NCI-H526 (cell line): ENCODE measurements at regions not wholly inside any gene's neighbourhood (a gene's known extent, or its start where the extent isn't known, plus 50 kb on each side); places are given as distances from the start of the nearest gene placed in this dataset.
A peak's percentile ranks its signal among the peaks of the same experiment; 100 is the strongest.
"Not testable (repeated sequence)": the region's sequence is repeated elsewhere in the genome, so short reads cannot be mapped to it uniquely, and the experiment has no call there.

Experiments used
- DNase-seq, 2 experiments: peaks; one replicate each; lab custom pipeline; 2025; lab: John Stamatoyannopoulos, UW

DNA sequence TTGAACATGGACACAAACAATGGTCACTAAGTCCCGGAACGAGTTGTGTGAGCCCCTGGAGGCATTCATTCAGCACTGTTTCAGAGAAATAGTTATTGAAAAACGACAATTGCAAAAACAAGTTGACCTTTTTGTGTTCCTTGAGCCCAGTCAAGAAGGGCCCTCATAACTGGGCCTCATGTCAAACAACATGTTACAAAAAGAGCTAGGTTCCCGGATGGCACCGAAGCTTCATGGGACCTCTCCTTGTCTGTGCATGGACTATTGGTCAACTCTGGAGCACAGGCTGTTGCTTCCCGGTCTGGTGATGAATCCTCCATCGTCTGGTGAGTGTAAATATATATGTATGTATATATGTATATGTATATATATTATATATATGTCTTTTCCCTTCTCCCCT is 176.6 kb downstream of the ALG10 start:
- DNase-seq: no peak

DNA sequence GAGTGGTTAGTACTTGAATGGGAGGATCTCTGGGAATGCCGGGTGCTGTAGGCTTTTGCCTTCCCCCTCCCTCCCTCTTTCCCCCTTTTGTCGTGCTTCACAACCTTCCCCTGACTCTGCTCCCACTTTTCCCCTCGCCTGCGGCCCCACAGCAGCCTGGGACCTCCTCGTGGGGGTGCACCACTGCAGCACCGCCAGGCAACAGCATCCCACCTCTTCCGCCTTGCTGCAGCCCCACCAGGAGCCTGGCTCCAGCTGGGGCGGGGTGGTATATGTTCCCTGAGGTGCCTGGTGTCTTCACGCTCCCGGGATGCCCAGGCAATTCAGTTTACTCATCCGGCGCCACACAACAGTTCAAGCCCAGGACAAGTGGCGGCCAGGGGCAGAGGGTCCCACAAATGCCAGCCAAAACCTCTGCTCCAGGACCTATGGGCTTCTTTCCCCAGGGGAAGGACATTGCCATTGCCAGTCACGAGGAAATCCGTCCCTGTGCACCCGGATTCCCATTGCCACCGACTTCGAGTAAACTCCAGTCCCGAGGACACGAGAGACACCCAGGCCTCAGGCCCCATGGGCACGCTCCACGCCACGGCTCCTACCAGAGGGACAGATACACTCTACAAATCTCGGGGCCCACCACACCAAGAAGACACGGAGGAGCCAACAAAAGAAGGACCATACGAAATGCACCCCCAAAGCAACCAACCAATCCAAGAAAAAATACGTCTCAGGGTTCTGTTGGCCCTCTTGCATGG is 181.7 kb downstream of the ALG10 start:
- no peak for DNase-seq

DNA sequence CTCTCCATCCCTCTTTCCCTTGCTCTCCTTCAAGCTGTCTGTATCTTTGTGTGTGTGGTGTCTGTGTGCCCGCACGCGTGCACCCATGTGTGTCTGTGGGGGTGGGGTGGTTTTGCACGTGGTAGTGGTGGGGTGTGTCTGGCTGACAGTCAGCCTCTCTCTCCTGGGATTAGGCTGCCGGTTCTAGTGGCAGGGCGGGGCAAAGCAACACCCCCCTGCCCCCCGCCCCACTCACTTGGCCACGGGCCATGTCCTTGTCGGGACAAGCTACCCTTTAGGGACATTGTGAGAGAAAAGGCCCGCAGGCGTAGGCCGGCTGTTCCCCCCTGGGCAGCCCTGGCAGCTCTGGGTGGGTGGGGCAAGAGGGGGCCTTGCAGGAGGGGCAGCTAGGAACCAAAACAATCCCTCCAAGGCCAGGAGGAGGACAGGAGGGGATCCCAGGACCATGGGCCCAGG is 182.6 kb downstream of the ALG10 start:
- DNase-seq: no peak

DNA sequence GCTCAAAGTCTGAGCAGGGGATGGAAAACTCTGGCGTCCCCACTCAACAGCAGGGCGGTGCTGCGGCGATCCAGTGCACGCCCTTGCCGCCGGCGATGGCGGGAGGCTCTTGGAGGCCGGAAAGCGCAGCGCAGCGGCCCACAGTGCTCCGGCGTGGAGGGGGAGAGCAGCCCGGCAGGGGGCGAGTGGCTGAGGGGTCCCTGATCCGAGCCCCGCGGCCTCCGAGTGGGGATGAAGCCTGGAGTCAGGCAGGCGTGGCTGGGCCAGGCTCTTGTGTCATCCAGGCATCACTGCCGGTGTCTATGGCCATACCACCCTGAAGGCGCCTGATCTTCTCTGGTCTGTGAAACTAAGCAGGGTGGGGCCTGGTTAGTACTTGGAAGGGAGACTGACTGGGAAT is 183.1 kb downstream of the ALG10 start:
- peak in 1 of 2 experiments; percentile 12 for DNase-seq

DNA sequence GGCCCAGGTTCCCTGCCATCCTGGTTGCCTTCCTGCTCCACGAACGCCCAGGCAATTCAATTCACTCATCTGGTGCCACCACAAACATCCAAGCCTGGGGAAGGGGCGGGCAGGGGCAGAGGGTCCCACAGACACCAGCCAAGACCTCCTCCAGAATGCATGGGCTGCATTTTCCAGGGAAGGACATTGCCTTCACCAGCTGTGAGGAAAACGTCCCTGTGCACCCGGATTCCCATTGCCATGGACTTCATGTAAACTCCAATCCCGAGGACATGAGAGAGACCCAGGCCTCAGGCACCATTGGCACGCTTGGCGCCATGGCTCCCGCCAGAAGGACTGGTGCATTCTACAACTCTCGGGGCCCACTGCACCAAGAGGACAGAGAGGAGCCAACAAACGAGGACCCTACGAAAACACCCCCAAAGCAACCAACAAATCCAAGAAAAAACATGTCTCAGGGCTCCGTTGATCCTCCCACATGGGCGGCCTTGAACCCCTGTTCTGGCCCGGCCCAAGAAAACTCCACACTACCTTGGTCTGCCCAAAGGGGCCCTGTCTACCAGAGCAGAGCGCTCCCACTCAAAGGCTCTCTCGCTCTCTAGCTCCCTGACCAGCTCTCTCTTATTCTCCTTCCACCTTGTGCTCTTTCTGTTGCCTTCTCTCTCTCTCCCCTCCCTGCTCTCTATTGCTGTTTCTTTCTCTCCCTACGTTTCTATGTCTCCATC is 183.9 kb downstream of the ALG10 start:
- DNase-seq: no peak

DNA sequence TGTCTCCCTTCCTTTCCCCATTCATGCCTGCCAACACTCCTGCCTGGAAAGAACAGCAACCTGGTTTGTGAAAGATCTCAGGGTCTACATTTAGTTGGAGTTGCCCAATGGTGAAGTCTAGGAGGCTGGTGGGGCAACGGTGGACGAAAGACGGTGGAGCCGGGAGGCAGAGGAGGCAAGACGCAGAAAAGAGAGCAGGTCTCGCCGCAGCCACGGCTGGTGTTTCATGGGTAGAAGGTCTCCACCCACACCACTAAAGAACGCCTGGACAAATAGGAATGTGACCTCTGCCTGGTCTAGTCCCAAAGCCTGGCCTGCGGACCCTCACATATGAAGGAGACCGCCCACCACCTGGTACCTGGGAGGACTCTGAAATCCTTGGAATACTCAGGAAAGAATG is 185.6 kb downstream of the ALG10 start:
- no peak for DNase-seq

DNA sequence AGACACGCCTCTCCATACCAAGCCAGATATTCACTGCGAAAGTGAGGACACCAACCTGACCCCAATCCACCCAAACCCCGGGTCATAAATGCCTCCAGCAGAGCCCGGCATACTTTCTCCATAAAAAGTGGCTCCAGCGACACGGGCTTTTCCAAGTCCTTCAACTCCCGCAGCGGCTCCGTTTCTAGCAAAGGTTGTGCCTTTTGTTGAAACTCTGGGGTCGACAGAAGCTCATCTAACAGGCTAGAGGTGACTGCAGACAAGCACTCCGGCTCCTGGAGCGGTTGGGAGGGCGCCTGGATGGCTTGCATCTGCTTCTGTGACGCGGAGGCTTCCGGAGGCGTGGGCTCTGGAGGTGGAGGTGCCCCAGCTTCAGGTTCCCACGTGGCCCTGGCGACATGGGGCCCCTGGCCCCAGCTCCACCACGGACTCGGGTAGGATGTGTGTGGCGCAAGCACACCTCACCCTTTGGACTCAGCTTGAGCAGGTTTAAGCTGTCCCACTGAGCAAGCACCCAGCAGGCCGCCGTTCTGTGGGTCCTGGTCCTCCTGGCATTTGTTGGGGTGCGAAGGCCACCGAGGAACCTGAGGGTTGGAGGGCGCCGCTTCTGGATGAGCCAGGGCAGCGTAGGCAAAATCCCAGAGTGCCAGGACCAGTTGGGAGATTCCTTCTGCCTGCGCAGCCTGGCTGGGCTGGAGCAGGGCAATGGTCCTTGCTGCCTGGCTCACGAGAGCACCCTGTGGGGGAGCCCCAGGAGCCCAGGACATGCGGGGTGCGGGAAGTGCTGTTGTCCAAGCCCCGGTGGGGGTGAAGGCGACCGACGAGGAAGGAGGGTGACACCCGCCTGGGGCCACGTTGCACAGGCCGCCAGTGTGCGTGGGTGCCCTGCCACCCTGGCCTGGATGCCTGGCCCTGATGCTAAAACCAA is 186.3 kb downstream of the ALG10 start:
- no peak for DNase-seq

DNA sequence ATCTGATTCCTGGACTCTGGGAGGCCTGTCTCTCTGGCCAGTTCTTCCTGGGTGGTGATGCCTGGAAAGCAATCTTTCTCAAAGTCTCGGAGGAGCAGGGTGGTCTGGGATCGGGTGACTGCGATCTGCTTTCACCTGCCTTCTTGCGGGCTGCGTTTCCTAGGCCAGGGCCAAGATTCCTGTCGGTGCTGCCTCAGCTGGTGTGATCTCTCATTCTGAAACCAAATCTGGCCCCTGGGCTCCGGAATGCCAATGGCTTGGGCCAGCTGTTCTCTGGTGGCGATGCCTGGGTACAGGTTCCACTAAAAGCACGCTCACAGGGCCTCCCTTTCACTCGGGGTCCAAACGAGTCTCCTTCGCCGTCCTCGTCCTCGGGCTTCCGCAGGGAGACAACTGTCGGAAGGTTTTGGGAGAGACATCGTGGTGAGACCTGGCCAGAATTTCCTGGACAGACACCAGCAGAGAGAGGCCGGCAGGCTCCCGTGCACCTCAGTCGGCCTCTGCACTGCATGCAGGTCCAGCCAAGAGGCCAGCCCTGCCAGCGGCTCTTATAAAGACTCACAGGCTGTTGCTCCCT is 187.1 kb downstream of the ALG10 start:
- DNase-seq: no peak

DNA sequence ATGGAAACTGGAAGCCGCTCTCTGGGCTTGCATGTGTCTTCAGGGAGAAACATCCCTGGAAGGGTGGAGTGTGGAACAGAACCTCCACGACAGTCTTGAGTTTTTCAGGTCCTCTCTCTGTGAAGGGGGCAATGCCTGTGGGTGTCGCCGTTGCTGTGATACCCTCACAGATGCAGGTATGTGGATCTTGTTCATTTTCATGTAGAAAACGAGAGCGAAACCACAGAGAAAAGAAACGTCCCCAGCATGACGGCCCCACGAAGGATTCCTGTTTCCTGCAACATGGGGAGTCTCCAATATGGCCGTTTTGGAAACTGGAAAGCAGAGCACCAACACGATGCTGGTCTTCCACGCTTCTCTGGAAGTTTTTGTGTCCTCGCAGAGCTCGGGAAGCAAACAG is 187.9 kb downstream of the ALG10 start:
- no peak for DNase-seq

DNA sequence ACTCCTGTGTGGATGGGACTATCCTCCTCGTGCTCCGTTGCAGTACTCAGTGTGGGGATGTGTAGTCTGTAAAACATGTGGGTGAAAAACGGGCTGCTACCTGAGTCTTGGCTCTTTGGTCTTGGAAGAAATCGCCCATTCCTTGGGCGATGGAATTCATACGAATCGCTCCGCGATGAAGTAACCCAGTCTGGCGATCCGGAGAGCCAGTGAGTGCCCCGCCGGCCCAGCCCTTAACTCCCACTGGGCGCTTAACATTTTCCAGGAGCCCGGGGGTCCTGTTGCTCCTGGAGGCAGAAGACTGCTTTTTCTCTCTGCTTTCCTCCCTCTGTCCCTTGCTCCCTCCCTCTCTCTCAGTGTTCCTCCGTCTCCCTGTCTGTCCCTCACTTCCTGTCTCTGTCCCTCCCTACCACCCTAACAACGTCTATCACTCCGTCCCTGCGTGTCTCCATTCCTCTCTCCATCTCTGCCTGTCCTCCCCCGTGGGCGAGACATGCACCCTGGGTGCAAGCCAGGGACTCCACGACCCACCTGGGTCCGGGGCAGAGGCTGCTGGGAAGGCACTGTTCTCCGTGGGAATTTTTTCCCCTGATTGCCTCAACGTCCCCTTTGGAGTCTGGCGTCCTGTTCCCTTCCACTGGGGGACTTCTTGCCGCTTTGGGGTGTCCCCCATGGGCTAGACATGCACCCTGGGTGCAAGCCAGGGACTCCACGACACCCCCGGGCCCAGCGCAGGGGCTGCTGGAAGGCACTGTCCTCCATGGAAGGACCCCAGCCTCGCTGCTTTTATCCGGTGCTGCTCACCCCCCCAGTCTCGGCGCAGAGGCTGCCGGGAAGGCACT is 188.6 kb downstream of the ALG10 start:
- DNase-seq: no peak

DNA sequence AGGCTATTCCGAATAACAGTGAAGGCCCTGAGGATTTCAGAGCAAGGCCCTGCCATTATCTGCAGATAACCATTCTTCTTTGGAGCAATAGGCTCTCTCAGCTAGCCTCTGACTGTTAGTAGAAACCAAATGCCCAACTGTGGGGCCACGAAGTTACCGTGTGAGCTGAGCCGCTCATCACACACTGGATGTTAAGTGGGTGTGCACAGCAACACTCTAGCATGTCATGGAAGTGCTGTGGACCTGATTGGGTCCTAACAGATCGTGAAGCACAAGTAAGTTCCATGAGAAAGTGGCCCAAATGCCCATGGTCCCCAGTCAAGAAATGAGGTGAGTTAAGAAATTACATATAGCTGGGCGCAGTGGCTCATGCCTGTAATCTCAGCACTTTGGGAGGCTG is 190.4 kb downstream of the ALG10 start:
- no peak for DNase-seq

DNA sequence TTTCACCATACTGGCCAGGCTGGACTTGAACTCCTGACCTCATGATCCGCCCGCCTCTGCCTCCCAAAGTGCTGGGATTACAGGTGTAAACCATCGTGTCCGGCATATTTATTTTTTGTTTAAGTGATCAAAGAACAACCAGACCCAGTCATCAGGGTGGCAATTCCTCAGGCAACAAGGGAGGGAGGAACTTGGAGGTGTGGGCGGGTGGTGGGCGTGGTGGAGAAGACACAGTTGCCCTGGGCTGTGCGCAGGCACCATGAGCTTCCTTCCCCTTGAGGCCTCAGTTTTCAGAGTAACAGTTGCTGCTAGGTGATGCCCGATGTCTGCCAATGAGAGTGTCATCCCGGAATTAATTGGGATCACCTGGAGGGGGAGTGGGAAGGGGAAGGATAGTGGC is 191.7 kb downstream of the ALG10 start:
- no peak for DNase-seq

DNA sequence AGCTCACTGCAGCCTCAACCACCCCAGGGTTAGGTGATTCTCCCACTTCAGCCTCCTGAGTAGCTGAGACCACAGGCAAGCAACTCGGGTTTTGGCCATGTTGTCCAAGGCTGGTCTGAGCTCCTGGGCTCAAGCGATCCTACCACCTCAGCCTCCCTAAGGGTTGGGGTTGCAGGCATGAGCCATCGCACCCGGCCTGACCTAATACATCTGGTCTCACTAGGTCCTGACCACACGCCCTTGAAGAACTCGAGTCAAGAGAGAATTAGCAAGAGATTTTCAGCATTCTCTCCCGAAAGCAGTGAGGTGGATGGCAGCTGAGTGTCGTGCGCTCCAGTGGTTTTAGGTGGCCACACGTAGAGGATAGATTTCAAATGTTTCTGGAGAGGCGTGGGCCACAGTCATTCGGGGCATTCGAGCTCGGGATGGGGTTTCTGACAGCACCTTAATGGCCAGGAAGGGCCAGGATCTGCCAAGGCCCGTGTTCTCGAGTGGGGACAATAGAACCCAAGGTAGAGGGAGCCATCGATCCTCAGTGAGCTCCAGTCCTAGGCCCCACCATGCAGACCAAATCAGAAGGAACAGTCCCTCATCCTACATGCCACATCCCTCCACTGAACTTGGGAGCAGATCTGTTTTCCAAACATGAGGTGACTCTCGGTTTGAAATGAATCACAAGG is 193.1 kb downstream of the ALG10 start:
- DNase-seq: no peak

DNA sequence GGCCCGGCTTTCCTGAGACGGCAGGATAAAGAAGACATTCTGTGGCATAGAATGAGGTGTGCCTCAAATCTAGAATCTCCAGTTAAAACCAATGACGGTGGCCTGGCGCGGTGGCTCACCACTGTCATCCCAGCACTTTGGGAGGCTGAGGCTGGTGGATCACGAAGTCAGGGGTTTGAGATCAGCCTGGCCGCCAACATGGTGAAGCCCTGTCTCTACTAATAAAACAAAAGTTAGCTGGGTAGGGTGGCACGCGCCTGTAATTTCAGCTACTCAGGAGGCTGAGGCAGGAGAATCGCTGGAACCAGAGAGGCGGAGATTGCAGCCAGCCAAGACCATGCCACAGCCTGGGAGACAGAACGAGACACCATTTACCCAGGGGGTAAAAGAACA is 193.6 kb downstream of the ALG10 start:
- DNase-seq: no peak

DNA sequence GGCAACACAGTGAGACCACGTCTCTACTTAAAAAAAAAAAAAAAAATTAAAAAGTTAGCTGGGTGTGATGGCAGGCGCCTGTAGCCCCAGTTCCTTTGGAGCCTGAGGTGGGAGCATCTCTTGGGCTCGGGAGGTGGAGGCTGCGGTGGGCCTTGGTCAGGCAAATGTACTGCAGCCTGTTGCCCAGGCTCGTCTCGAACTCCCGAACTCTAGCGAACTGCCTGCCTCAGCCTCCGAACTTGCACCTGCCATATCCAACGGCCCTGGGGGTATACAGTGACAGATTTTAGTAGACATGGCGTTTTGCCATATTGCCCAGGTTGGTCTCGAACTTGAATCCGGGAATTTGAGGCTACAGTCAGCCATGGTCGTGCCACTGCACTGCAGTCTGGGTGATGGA is 195.4 kb downstream of the ALG10 start:
- DNase-seq: no peak

DNA sequence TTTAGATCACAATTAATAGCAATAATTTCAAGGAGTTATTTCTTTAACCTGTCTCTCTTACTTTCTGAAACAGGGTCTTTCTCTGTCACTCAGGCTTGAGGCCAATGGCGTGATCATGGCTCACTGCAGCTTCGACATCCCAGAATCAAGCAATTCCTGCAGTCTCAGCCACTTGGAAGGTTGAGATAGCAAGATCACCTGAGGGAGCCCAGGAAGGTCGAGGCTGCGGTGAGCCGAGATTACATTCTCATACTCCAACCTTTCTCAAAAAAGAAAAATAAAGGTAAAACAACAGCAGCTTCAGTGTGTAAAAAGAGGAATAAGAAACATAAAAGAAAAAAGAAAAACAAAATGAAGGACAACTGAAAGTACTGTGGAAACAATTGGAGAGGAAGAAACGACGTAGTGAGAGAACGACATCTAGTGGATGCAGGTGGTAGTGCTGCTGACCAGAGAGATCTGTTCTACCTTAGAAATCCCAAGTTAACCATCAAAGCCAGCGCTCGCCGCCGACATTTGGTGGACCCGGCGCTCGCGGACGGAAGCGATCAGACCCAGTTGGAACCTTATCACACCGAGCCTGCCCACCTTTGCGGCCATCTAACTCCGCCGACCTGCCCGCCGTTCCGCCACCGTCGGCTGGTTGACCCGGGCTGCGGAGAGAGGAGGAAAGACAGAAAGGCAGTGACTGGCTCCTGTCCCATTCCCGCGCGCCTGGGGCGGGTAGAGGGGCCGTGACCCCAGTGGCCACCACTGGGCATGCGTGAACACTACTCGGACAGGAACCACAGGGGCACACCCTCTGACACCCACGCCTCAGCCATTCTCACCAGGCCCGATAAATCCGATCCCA is 196.1 kb downstream of the ALG10 start:
- DNase-seq: peak; percentile 57 to 83

DNA sequence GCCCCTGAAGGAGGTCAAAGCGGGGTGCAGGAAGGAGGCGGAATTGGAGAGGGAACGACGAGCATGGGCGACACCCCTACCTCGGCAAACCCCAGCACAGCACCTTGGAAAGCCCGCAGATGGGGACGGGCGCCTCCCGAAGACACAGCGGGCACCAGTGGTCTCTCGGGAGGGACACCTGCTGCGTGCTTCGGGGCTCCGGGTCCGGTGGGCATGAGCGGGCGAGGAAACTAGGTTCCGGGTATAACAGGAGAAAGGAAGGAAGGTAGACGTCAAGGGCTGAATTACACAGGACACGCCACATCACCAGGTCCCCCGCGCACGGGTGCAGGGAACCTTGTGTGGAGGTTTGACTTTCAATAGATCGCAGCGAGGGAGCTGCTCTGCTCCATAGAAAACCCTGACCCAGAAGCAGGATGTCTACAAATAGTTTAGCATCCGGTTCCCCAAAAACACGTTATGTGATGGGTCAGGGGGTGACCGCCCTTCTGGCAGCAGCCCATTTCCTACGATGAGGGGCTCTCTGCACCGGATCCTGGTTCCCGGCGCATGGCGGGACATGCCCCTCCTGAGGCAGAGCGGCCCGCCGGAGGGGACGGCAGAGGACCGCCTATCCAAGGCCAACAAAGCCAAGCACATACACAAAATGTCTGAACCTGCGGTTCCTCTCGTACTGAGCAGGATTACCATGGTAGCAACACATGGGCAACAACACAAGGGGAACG is 196.9 kb downstream of the ALG10 start:
- peak in 1 of 2 experiments; percentile 33 for DNase-seq

DNA sequence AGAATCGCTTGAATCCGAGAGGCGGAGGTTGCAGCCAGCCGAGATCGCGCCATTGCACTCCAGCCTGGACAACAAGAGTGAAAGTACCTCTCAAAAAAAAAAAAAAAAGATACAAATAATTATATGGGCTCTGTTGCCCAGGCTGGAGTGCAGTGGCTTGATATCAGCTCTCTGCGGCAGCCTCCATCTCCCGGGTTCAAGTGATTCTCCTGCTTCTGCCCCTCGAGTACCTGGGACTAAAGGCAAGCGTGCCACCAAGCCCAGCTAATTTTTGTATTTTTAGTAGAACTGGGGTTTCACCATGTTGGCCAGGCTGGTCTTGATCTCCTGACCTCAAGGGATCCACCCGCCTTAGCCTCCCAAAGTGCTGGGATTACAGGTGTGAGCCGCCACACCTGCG is 197.8 kb downstream of the ALG10 start:
- not testable (repeated sequence) for DNase-seq

DNA sequence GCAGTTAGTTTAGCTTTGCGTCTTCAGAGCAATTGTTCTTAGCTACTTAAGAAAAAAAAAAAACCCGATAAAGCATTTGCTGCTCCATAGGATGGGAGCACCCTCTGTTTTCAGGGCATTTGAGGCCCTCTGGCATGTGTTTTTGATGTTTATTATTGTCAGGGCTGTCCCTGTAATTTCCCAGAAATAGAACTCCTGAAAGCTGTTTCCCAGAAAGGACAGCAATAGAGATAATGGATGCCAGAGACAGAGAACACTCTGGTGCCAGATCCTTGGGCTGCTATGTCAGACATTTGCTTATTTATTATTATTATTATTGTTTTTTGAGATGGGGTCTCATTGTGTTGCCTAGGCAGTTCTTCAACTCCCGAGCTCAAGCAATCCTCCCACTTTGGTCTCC is 201.3 kb downstream of the ALG10 start:
- no peak for DNase-seq
